ENCODE measurements at regions not wholly inside any gene's neighbourhood (a gene's known extent, or its start where the extent isn't known, plus 50 kb on each side); places are given as distances from the start of the nearest gene placed in this dataset.

- DNase-seq: no peak
Measured at GRCh38 chr6:90807791-90808701, 221.2 kb upstream of the MAP3K7 start.

- DNase-seq: no peak
Measured at GRCh38 chr6:90805619-90806155, 218.8 kb upstream of the MAP3K7 start.

- no peak for DNase-seq
Measured at GRCh38 chr6:90803956-90804355, 217.1 kb upstream of the MAP3K7 start.

GRCh38 chr6:90795078-90795477 is 208.2 kb upstream of the MAP3K7 start:
- DNase-seq: no peak

- DNase-seq: no peak
Measured at GRCh38 chr6:90793771-90794170, 206.9 kb upstream of the MAP3K7 start.

GRCh38 chr6:90790696-90791095 is 203.8 kb upstream of the MAP3K7 start:
- DNase-seq: peak; percentile 89

- peak; percentile 25 for DNase-seq
Measured at GRCh38 chr6:90790058-90790457, 203.2 kb upstream of the MAP3K7 start.

- no peak for DNase-seq
Measured at GRCh38 chr6:90788781-90789180, 201.9 kb upstream of the MAP3K7 start.

GRCh38 chr6:90787446-90787845 is 200.6 kb upstream of the MAP3K7 start:
- DNase-seq: no peak

- no peak for DNase-seq
Measured at GRCh38 chr6:90780778-90781177, 193.9 kb upstream of the MAP3K7 start.

GRCh38 chr6:90780141-90780540 is 193.3 kb upstream of the MAP3K7 start:
- DNase-seq: no peak

- DNase-seq: no peak
Measured at GRCh38 chr6:90778417-90779203, 191.7 kb upstream of the MAP3K7 start.

- no peak for DNase-seq
Measured at GRCh38 chr6:90770778-90771177, 183.9 kb upstream of the MAP3K7 start.

GRCh38 chr6:90765895-90766294 is 179.0 kb upstream of the MAP3K7 start:
- no peak for DNase-seq

- DNase-seq: no peak
Measured at GRCh38 chr6:90765491-90765890, 178.6 kb upstream of the MAP3K7 start.

GRCh38 chr6:90764001-90764400 is 177.1 kb upstream of the MAP3K7 start:
- DNase-seq: peak; percentile 48

- no peak for DNase-seq
Measured at GRCh38 chr6:90759664-90760063, 172.8 kb upstream of the MAP3K7 start.

- DNase-seq: no peak
Measured at GRCh38 chr6:90758741-90759140, 171.9 kb upstream of the MAP3K7 start.

GRCh38 chr6:90753820-90754643 is 167.2 kb upstream of the MAP3K7 start:
- no peak for DNase-seq

- DNase-seq: no peak
Measured at GRCh38 chr6:90739802-90740201, 152.9 kb upstream of the MAP3K7 start.

GRCh38 chr6:90739339-90739738 is 152.5 kb upstream of the MAP3K7 start:
- DNase-seq: no peak

GRCh38 chr6:90730151-90730673 is 143.3 kb upstream of the MAP3K7 start:
- DNase-seq: no peak

- no peak for DNase-seq
Measured at GRCh38 chr6:90729057-90729456, 142.2 kb upstream of the MAP3K7 start.

Data from fibroblast of skin of right biceps (primary cell).